NCI-H2227 (cell line): ENCODE measurements at regions not wholly inside any gene's neighbourhood (a gene's known extent, or its start where the extent isn't known, plus 50 kb on each side); places are given as distances from the start of the nearest gene placed in this dataset.
A peak's percentile ranks its signal among the peaks of the same experiment; 100 is the strongest.

ENCODE experiments used
- DNase-seq: peaks from one replicate; lab custom pipeline; 2025; ENCODE audit not compliant: unreplicated experiment; lab: John Stamatoyannopoulos, UW

- no peak for DNase-seq
Observed at GRCh38 chr2:209340522-209340921, 83.3 kb upstream of the MAP2 start.

GRCh38 chr2:209344349-209344748 lies 79.5 kb upstream of the MAP2 start:
- DNase-seq: no peak

GRCh38 chr2:209348433-209348832 lies 75.4 kb upstream of the MAP2 start:
- DNase-seq: no peak

GRCh38 chr2:209351636-209352035 lies 72.2 kb upstream of the MAP2 start:
- DNase-seq: peak; percentile 33

GRCh38 chr2:209358992-209359391 lies 64.9 kb upstream of the MAP2 start:
- DNase-seq: no peak

- no peak for DNase-seq
Observed at GRCh38 chr2:209367075-209367747, 56.6 kb upstream of the MAP2 start.

- no peak for DNase-seq
Observed at GRCh38 chr2:209368406-209368805, 55.4 kb upstream of the MAP2 start.

- peak; percentile 62 for DNase-seq
Observed at GRCh38 chr2:209368914-209369313, 54.9 kb upstream of the MAP2 start.

- no peak for DNase-seq
Observed at GRCh38 chr2:209369656-209370055, 54.2 kb upstream of the MAP2 start.

GRCh38 chr2:209371407-209371806 lies 52.4 kb upstream of the MAP2 start:
- no peak for DNase-seq
